HG03354 (cell line): ENCODE measurements at regions not wholly inside any gene's neighbourhood (a gene's known extent, or its start where the extent isn't known, plus 50 kb on each side); places are given as distances from the start of the nearest gene placed in this dataset.
"Not testable (repeated sequence)": the region's sequence is repeated elsewhere in the genome, so short reads cannot be mapped to it uniquely, and the experiment has no call there.

Source experiments
- ATAC-seq: cut with Tn5 transposase; IDR thresholded peaks from one replicate; pipeline ENCODE4 v1.9.1; 2021; ENCODE audit warnings: mild to moderate bottlenecking; ENCODE audit not compliant: unreplicated experiment, poor library complexity, severe bottlenecking

DNA sequence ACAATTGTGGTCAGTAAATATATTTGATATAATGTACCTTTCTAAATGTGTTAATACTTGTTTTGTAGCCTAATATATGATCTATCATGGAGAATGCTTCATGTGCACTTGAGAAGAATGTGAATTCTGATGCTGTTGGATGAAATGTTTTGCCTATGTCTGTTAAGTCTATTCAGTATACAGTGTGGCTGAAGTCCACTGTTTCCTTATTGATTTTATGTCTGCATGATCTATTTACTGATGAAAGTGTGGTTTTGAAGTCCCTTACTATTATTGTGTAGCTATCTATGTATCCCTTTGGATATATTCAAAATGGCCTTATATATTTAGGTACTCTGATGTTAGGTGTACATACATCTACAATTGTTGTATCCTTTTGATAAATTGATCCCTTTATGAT, 515.8 kb upstream of the EPHA5 start:
- no peak for ATAC-seq

GRCh38 chr4:66182636-66183035, 512.3 kb upstream of the EPHA5 start:
- ATAC-seq, result no peak

- ATAC-seq, result no peak
Observed at GRCh38 chr4:66178906-66179305, 508.6 kb upstream of the EPHA5 start.

GRCh38 chr4:66169341-66169740, 499.1 kb upstream of the EPHA5 start:
- ATAC-seq, result no peak

- no peak for ATAC-seq
Observed at GRCh38 chr4:66164869-66165268, 494.6 kb upstream of the EPHA5 start.

- ATAC-seq, result no peak
Observed at GRCh38 chr4:66160606-66161005, 490.3 kb upstream of the EPHA5 start.

DNA sequence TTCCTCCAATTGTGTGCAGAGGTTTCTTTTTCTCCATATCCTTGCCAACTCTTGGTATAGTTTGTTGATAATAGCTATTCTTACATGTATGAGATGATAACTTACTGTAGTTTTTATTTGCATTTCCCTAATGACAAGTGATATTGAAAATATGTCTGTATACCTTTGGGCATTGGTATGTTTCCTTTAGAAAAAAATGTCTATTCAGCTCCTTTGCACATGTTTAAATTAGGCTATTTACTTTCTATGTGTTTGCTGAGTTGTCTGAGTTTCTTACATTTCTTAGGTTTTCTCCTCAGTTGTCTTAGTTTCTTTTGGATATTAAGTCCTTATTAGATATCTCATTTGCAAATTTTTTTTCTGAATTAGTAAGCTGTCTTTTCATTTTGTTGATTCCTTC, 487.3 kb upstream of the EPHA5 start:
- no peak for ATAC-seq

GRCh38 chr4:66130042-66130441, 459.8 kb upstream of the EPHA5 start:
- ATAC-seq, result no peak

DNA sequence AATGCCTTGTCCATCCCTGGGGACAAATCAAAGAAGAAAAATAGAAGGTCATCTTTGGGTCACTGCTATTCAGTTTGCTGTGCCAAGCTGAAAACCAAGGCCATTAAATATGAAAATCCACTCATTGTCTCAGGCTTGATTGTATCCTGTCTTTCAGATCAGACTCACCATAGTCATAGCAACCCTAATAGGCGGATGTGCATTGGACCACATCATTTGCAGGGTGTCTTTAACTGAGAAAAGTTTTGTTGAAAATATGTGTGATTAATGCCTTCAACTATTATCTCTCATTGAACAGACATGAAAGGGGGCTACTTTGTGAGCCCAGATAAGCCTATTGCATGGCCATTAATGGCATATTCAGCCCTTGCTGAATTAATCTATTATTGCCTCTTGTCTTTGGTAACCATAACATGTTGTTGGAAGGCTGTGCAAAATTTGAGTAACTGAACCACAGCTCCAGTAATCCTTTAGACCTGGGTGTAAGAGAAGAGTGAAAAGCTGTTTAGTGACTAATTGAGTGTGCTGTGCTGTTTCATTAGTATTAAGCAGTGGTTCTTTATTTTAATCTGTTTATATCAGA, 453.6 kb upstream of the EPHA5 start:
- no peak for ATAC-seq

GRCh38 chr4:66123190-66123589, 452.9 kb upstream of the EPHA5 start:
- ATAC-seq, result no peak

DNA sequence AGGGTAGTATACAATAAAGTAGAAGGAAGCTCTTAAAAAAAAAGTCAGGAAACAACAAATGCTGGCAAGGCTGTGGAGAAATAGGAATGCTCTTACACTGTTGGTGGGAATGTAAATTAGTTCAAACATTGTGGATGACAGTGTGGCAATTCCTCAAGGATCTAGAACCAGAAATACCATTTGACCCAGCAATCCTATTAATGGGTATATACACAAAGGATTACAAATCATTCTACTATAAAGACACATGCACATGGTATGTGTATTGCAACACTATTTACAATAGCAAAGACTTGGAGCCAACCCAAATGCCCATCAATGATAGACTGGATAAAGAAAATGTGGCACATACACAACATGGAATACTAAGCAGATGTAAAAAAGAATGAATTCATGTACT, 444.9 kb upstream of the EPHA5 start:
- not testable (repeated sequence) for ATAC-seq

DNA sequence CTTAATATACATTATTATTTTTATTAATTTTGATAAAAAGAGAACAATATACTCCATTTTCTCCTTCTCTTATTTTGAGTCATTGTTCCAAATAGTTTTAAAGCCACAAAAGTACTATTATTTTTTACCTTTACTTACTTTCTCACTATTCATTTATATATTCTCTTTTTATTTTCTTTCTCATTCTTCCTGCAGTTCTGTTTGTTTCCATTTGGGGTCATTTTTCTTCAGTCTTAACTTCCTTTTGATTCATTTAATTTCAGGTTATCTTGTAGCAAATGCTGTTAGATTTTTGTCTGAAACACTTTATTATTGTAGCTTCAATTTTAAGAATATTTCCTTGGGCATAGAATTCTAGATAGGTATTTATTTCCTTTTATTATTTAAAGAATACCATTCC, 438.6 kb upstream of the EPHA5 start:
- no peak for ATAC-seq

DNA sequence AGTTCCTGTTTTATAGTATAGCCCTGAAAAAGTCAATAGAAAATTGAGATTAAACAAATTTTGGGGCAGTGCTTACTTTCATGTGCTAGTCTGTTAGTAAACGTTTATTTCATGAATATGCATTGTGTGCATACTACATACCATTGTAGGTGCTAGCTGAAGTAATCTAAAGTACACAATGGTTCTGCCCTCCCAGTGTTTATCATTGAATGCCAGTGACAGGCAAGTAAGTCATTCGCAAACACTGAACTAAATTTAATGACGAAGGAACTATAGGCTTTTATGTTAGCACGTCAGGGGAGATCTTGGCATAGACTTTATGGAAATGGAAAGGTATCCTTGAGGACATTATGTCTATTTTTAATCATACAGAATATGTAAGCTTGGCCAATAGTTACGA, 426.9 kb upstream of the EPHA5 start:
- ATAC-seq, result no peak

DNA sequence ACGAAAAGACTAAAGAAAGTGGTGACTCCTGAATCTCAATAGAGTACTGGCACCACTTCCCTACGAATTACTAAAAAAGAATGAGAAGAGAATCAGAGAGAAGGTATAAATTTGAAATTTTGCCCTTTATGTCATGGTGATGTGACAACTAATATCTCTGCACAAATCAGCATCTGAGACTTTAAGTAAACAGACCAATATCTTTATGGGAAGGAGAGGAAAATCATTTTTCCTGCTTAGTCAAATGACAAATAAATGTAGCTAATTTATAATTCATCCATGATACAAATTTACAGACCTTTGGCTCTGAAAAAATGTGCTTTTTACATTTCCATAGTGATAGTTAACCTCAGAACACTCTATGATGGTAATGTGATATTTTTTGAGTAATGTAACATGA, 424.8 kb upstream of the EPHA5 start:
- no peak for ATAC-seq

GRCh38 chr4:66094070-66094469, 423.8 kb upstream of the EPHA5 start:
- no peak for ATAC-seq

- no peak for ATAC-seq
Observed at GRCh38 chr4:66091786-66092185, 421.5 kb upstream of the EPHA5 start.

DNA sequence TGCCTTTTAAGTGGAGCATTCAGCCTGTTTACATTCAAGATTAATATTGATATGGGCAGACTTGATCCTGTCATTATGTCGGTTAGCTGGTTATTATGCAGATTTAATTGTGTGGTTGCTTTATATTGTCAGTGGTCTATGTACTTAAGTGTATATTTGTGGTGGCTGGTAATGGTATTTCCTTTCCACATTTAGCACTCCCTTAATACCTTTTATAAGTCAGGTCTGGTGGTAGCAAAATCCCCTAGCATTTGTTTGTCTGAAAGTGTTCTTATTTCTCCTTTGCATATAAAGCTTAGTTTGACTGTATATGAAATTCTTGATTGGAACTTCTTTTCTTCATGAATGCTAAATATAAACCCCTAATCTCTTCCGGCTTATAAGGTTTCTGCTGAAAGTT, 403.7 kb upstream of the EPHA5 start:
- ATAC-seq, result no peak

DNA sequence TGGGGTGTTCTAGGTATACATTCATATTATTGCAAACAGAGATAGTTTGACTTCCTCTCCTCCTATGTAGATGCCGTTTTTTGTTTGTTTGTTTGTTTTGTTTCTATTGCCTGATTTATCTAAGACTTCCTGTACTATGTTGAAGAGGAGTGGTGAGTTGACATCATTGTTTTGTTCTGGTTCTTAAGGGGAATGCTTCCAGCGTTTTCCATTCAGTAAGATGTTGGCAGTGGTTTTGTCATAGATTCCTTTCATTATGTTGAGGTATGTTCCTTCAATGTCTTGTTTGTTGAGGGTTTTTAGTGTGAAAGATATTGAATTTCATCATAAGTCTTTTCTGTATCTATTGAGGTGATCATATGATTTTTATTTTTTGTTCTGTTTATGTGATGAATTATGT, 401.6 kb upstream of the EPHA5 start:
- ATAC-seq, result no peak

GRCh38 chr4:66062921-66063320, 392.6 kb upstream of the EPHA5 start:
- ATAC-seq, result no peak

GRCh38 chr4:66062044-66062443, 391.8 kb upstream of the EPHA5 start:
- no peak for ATAC-seq

GRCh38 chr4:66059556-66059955, 389.3 kb upstream of the EPHA5 start:
- ATAC-seq, result no peak

- ATAC-seq, result no peak
Observed at GRCh38 chr4:66059136-66059535, 388.8 kb upstream of the EPHA5 start.
